Activated CD4-positive, alpha-beta memory T cell treated with anti-CD3 and anti-CD28 coated beads, Interleukin-2, amount 10 ng/mL, durations not matched to agents 7 days and 5 days (primary cell): ENCODE measurements at regions not wholly inside any gene's neighbourhood (a gene's known extent, or its start where the extent isn't known, plus 50 kb on each side); places are given as distances from the start of the nearest gene placed in this dataset.

Source experiments
- CTCF ChIA-PET: fragments of 350-600 bp; sonication (Branson Sonifier 250); formaldehyde crosslinking; loops from one replicate; lab custom pipeline; 2021; ENCODE audit warnings: antibody characterized with exemption, inconsistent platforms; lab: Charles Lee
- POLR2A ChIA-PET: fragments of 350-600 bp; sonication (Branson Sonifier 250); formaldehyde crosslinking; loops from one replicate; lab custom pipeline; 2021; ENCODE audit warnings: antibody characterized with exemption; lab: Charles Lee
- DNase-seq: peaks from one replicate; pipeline ENCODE4 v3.0.0-alpha.2; 2020
- H3K27ac Mint-ChIP-seq: one replicate; pipeline ENCODE4 v1.8.0; 2021; ENCODE audit warnings: mild to moderate bottlenecking, mixed read lengths
- H3K27me3 Mint-ChIP-seq: one replicate; pipeline ENCODE4 v1.8.0; 2021; ENCODE audit warnings: mixed read lengths
- H3K36me3 Mint-ChIP-seq: one replicate; pipeline ENCODE4 v1.8.0; 2021; ENCODE audit warnings: low read depth, mixed read lengths
- H3K4me1 Mint-ChIP-seq: one replicate; pipeline ENCODE4 v1.8.0; 2021; ENCODE audit warnings: mixed read lengths
- H3K4me3 Mint-ChIP-seq: one replicate; pipeline ENCODE4 v1.8.0; 2021; ENCODE audit warnings: mild to moderate bottlenecking, mixed read lengths
- H3K9me3 Mint-ChIP-seq: one replicate; pipeline ENCODE4 v1.8.0; 2021; ENCODE audit warnings: mixed read lengths

GRCh38 chr7:10845225-10845624 is 128.4 kb upstream of the PHF14 start:
- Mint-ChIP-seq H3K9me3 (no peaks in the 10 kb centered on the region), H3K4me3 (no peak overlapping the region), H3K4me1 (no peaks in the 10 kb centered on the region), H3K36me3 (no peaks in the 10 kb centered on the region), H3K27ac (no peak overlapping the region), H3K27me3 (no peaks in the 10 kb centered on the region)
- POLR2A ChIA-PET = no interaction called here
- DNase-seq = no peak
- CTCF ChIA-PET = no interaction called here

DNA sequence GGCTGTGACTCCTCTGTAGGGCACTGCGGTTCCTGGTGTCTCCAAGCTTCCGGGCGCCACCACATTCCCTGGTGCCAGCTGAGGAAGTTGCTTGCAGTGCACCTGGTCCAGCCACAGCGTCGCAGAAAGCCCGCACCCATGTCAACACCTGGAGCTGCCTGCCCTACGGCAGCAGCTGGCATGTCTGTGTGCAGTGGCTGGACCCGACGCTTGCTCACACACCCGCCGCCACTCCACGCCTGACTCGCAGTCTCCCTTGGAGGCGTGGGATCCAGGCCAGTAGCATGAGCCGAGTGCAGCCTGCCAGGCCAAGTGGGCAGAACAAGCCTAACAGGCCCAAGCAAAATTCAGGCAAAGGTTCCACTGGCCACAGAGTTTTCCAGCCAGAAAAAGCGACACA is 118.1 kb upstream of the PHF14 start:
- Mint-ChIP-seq H3K27ac (no peak overlapping the region), H3K36me3 (no peaks in the 10 kb centered on the region), H3K4me1 (no peaks in the 10 kb centered on the region), H3K27me3 (no peaks in the 10 kb centered on the region), H3K4me3 (no peak overlapping the region), H3K9me3 (no peaks in the 10 kb centered on the region)
- CTCF ChIA-PET = interaction anchor here (0.9 kb wide), 1 partner anchor 68 kb away, joined by 4 read pairs; no protein-coding TSS in a partner anchor
- DNase-seq = no peak
- POLR2A ChIA-PET = no interaction called here

DNA sequence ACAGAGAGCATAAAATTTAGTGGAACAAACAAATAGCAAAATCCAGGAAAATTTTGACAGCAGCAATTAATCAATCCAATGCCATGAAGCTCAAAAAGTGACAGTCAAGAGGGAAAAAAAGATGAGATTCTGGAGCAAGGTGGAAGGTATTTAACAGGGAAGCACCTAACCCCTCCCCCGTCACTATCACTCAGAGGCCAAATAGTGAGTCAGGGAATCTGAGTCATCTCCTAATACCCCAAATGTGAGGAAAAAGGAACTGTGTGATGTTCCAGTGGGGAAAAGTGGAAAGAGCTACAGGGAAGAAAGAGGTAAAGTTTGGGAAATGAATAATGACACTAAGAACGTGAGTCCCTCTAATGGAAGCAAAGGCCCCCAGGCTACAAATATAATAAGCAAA is 113.2 kb upstream of the PHF14 start:
- no peaks in the 10 kb centered on the region for H3K36me3 Mint-ChIP-seq
- no peak for DNase-seq
- no peak overlapping the region for H3K4me3 Mint-ChIP-seq
- no peaks in the 10 kb centered on the region for H3K27me3 Mint-ChIP-seq
- no peaks in the 10 kb centered on the region for H3K4me1 Mint-ChIP-seq
- H3K27ac Mint-ChIP-seq = no peak overlapping the region
- ChIA-PET POLR2A (no interaction called here), CTCF (no interaction called here)
- H3K9me3 Mint-ChIP-seq = no peaks in the 10 kb centered on the region

DNA sequence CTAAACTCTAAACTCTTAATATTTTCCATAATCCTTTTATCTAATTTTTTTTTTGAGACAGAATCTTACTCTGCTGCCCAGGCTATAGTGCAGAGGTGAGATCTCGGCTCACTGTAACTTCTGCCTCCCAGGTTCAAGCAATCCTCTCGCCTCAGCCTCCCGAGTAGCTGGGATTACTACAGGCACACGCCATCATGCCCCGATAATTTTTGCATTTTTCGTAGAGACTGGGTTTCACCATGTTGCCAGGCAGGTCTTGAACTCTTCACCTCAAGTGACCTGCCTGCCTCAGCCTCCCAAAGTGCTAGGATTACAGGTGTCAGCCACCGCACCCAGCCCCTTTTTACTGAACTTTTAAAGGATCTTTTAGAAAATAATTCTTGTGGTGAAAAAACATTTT is 110.2 kb upstream of the PHF14 start:
- Mint-ChIP-seq H3K4me1 (no peaks in the 10 kb centered on the region), H3K9me3 (no peaks in the 10 kb centered on the region), H3K36me3 (no peaks in the 10 kb centered on the region), H3K27me3 (no peaks in the 10 kb centered on the region), H3K4me3 (no peak overlapping the region), H3K27ac (no peak overlapping the region)
- ChIA-PET CTCF (no interaction called here), POLR2A (interaction anchor here (0.6 kb wide), 1 partner anchor 29 kb away, joined by 3 read pairs; no protein-coding TSS in a partner anchor)
- DNase-seq = no peak

GRCh38 chr7:10874666-10875065 is 99.0 kb upstream of the PHF14 start:
- Mint-ChIP-seq H3K27me3 (peaks cover 5% of the 10 kb centered on the region), H3K27ac (no peak overlapping the region), H3K4me3 (no peak overlapping the region), H3K9me3 (peaks cover 4% of the 10 kb centered on the region), H3K36me3 (no peaks in the 10 kb centered on the region), H3K4me1 (no peaks in the 10 kb centered on the region)
- POLR2A ChIA-PET = no interaction called here
- CTCF ChIA-PET = interaction anchor here (1.0 kb wide), 1 partner anchor 14 kb away, joined by 3 read pairs; no protein-coding TSS in a partner anchor
- no peak for DNase-seq

- no peaks in the 10 kb centered on the region for H3K4me1 Mint-ChIP-seq
- no peak overlapping the region for H3K27ac Mint-ChIP-seq
- H3K27me3 Mint-ChIP-seq = peaks cover 5% of the 10 kb centered on the region
- ChIA-PET POLR2A (no interaction called here), CTCF (interaction anchor here (1.0 kb wide), 1 partner anchor 14 kb away, joined by 3 read pairs; no protein-coding TSS in a partner anchor)
- H3K36me3 Mint-ChIP-seq = no peaks in the 10 kb centered on the region
- peaks cover 4% of the 10 kb centered on the region for H3K9me3 Mint-ChIP-seq
- DNase-seq = no peak
- no peak overlapping the region for H3K4me3 Mint-ChIP-seq
These were observed 98.6 kb upstream of the PHF14 start for GRCh38 chr7:10875080-10875479.

DNA sequence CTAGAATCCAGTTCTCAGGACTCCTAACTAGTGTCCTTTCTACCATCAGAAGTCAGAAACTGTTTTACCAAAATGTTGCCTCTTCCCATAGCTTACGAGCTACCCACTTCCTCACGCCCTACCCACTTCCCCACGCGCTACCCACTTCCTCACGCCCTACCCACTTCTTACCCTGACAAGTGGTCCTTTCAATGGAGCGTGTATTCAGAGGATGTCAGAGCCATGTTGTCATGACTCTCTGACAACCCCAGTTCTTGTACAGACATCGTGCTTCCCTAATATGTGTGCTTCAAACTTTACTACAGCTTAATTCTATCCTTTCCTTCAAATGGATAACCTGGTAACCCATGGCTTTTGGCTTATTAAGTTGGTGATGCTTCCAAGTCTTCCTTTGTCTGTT is 84.8 kb upstream of the PHF14 start:
- no peak overlapping the region for H3K4me3 Mint-ChIP-seq
- peaks cover 2% of the 10 kb centered on the region for H3K27me3 Mint-ChIP-seq
- H3K9me3 Mint-ChIP-seq = no peaks in the 10 kb centered on the region
- H3K36me3 Mint-ChIP-seq = no peaks in the 10 kb centered on the region
- H3K4me1 Mint-ChIP-seq = peaks cover 12% of the 10 kb centered on the region
- H3K27ac Mint-ChIP-seq = no peak overlapping the region
- DNase-seq = peak; percentile 43
- ChIA-PET CTCF (interaction anchor here (0.7 to 1.9 kb wide), 6 partner anchors 9 to 477 kb away, joined by 3 to 7 read pairs (median 4); no protein-coding TSS in a partner anchor), POLR2A (interaction anchor here (1.1 kb wide), 1 partner anchor 51 kb away, joined by 3 read pairs; a partner anchor contains a TSS)

DNA sequence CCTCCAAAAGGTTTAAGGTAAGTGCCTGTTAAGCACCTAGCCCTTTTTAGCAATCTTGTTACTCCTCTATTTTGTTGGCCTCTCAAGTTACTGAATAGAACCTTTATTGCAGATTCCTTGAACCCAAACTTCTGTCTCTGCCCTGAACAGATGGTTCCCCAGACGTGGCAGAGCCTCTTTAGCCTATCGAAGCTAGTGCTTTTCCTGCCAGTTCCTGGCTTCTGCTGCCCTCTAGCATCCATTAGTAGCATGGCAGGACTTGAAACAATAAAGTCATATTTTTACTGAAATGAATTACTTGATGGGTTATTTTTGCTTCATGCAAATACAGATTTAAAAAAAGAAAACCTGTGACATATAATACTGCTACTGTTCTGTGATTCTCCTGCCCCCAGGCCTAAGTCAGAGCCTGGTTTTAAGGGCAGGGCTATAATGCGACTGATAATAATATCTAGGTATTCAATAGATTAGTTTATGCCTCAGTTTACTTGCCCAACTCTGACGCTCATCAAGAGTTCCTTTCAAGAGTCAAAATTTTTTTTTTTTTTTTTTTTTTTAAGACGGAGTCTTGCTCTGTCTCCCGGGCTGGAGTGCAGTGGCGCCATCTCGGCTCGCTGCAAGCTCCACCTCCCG is 84.3 kb upstream of the PHF14 start:
- no peak overlapping the region for H3K4me3 Mint-ChIP-seq
- POLR2A ChIA-PET = interaction anchor here (1.1 kb wide), 1 partner anchor 50 kb away, joined by 3 read pairs; a partner anchor contains a TSS
- peak; percentile 54 for DNase-seq
- H3K27me3 Mint-ChIP-seq = peaks cover 2% of the 10 kb centered on the region
- H3K36me3 Mint-ChIP-seq = no peaks in the 10 kb centered on the region
- H3K27ac Mint-ChIP-seq = peak overlapping the region; percentile 0
- no peaks in the 10 kb centered on the region for H3K9me3 Mint-ChIP-seq
- CTCF ChIA-PET = interaction anchor here (0.6 to 1.9 kb wide), 10 partner anchors 8 to 957 kb away, joined by 3 to 7 read pairs (median 4); no protein-coding TSS in a partner anchor
- H3K4me1 Mint-ChIP-seq = peaks cover 12% of the 10 kb centered on the region

- Mint-ChIP-seq H3K36me3 (no peaks in the 10 kb centered on the region), H3K4me1 (no peaks in the 10 kb centered on the region), H3K27me3 (no peaks in the 10 kb centered on the region), H3K4me3 (no peak overlapping the region), H3K9me3 (no peaks in the 10 kb centered on the region), H3K27ac (no peak overlapping the region)
- POLR2A ChIA-PET = no interaction called here
- CTCF ChIA-PET = no interaction called here
- DNase-seq = no peak
These were observed 65.1 kb upstream of the PHF14 start for GRCh38 chr7:10908600-10908999.

DNA sequence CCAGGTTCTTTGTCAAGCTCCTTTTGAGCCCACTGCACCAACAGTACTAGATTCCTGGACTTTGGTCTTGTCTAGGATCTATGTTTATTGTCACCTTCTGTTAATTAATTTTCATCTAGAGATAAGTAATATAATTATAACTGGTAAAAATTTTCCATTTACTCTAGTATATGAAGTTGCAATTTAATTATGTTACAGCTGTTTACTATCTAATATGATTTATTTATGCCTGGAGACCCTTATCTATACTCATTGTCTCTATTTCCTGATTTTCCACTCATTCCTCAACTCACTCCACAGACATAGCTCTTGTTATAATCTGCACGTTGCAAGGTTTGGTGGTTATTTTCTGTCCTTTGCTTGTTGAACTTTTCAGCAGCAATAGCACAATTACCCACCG is 63.2 kb upstream of the PHF14 start:
- no peaks in the 10 kb centered on the region for H3K36me3 Mint-ChIP-seq
- H3K4me1 Mint-ChIP-seq = no peaks in the 10 kb centered on the region
- ChIA-PET CTCF (interaction anchor here (1.2 kb wide), 1 partner anchor 9 kb away, joined by 3 read pairs; no protein-coding TSS in a partner anchor), POLR2A (no interaction called here)
- no peak overlapping the region for H3K27ac Mint-ChIP-seq
- H3K9me3 Mint-ChIP-seq = no peaks in the 10 kb centered on the region
- no peak for DNase-seq
- H3K4me3 Mint-ChIP-seq = no peak overlapping the region
- peaks cover 2% of the 10 kb centered on the region for H3K27me3 Mint-ChIP-seq

- H3K4me3 Mint-ChIP-seq = no peak overlapping the region
- ChIA-PET CTCF (no interaction called here), POLR2A (no interaction called here)
- H3K4me1 Mint-ChIP-seq = no peaks in the 10 kb centered on the region
- peaks cover 4% of the 10 kb centered on the region for H3K27me3 Mint-ChIP-seq
- H3K9me3 Mint-ChIP-seq = no peaks in the 10 kb centered on the region
- H3K27ac Mint-ChIP-seq = no peak overlapping the region
- DNase-seq = no peak
- H3K36me3 Mint-ChIP-seq = no peaks in the 10 kb centered on the region
These were observed 61.6 kb upstream of the PHF14 start for GRCh38 chr7:10912077-10912476.

DNA sequence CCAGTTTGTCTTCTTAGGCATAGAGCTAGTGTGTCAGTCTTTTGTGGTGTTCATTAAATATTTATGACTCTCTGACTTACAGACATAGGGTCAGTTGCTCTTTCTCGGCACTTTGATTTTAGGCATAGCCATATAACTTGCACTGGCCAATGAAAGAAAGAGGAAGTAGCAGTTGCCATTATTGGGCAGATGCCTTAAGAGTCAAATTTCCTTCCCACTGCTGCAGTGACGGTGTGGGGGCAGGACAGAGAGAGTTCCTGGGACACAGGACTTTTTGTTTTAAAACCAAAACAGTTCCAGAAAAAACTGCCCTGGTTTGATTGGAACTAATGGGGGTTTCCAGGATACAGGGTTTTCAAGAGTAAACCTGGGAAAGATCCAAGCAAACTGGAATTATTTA is 60.2 kb upstream of the PHF14 start:
- CTCF ChIA-PET = no interaction called here
- no peak for DNase-seq
- Mint-ChIP-seq H3K9me3 (no peaks in the 10 kb centered on the region), H3K27me3 (peaks cover 9% of the 10 kb centered on the region), H3K4me3 (no peak overlapping the region), H3K36me3 (no peaks in the 10 kb centered on the region), H3K4me1 (no peaks in the 10 kb centered on the region), H3K27ac (no peak overlapping the region)
- POLR2A ChIA-PET = no interaction called here

DNA sequence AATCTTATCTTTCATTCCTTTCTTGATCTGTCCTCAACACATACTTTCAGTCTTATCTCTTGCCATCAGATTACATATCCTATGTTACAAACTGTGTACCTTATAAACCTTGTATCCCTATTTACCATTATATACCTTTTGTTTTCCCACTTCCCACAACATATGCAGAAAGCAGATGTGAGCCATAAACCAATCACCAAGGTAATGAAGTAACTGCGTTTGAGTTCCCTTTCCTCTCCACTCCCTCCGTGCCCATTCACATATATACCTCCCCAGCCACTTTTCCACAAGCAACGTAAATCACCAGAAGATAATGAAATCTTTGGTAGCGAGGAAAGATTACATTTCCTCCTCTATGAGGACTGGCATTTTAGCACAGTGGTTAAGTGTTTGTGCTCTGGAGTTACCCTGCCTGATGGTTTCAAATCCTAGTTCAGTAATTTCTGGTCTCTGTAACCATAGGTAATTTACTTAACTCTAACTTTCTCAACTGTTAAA is 55.5 kb upstream of the PHF14 start:
- no peaks in the 10 kb centered on the region for H3K36me3 Mint-ChIP-seq
- ChIA-PET POLR2A (no interaction called here), CTCF (no interaction called here)
- no peaks in the 10 kb centered on the region for H3K9me3 Mint-ChIP-seq
- peaks cover 11% of the 10 kb centered on the region for H3K27me3 Mint-ChIP-seq
- no peak overlapping the region for H3K27ac Mint-ChIP-seq
- no peaks in the 10 kb centered on the region for H3K4me1 Mint-ChIP-seq
- no peak overlapping the region for H3K4me3 Mint-ChIP-seq
- DNase-seq = no peak
